ENCODE measurements at regions not wholly inside any gene's neighbourhood (a gene's known extent, or its start where the extent isn't known, plus 50 kb on each side); places are given as distances from the start of the nearest gene placed in this dataset.

GRCh38 chr17:13863436-13863835 lies 205.9 kb upstream of the COX10 start:
- no peak for TF ChIP-seq CTCF (conservative IDR thresholded peaks at IDR 0.05; ENCODE audit: low read depth in 2 of 2)
- TF ChIP-seq REST (IDR thresholded peaks at IDR 0.05; ENCODE audit: unreplicated experiment) = no peak
- TF ChIP-seq ETS1 (IDR thresholded peaks at IDR 0.05) = no peak
- TF ChIP-seq JUNB (IDR thresholded peaks at IDR 0.05; ENCODE audit: unreplicated experiment) = no peak
- TF ChIP-seq POLR2AphosphoS5 (IDR thresholded peaks at IDR 0.05; ENCODE audit: low read depth) = no peak
- TF ChIP-seq EZH2 (IDR thresholded peaks at IDR 0.05; ENCODE audit: low read depth, unreplicated experiment) = no peak
- no peak for TF ChIP-seq EZH2phosphoT487 (IDR thresholded peaks at IDR 0.05; ENCODE audit: unreplicated experiment)
- TF ChIP-seq CREB1 (CRISPR knock-in tag; IDR thresholded peaks at IDR 0.05; ENCODE audit: low read depth) = no peak

Data from GM23338 (cell line).